NT2/D1 (cell line): ENCODE measurements at regions not wholly inside any gene's neighbourhood (a gene's known extent, or its start where the extent isn't known, plus 50 kb on each side); places are given as distances from the start of the nearest gene placed in this dataset.

Source experiments
- SUZ12 ChIP-seq: IDR thresholded peaks from 2 replicates; pipeline ENCODE4 v1.6.1; 2011; ENCODE audit not compliant: insufficient read length, insufficient read depth; ENCODE audit errors: extremely low read depth
- YY1 ChIP-seq: IDR thresholded peaks from 2 replicates; pipeline ENCODE4 v1.6.1; 2011; ENCODE audit not compliant: insufficient read length, insufficient read depth
- ZNF274 ChIP-seq: IDR thresholded peaks from 2 replicates; pipeline ENCODE4 v1.6.1; 2011; ENCODE audit warnings: mild to moderate bottlenecking, low read depth, low read length

DNA sequence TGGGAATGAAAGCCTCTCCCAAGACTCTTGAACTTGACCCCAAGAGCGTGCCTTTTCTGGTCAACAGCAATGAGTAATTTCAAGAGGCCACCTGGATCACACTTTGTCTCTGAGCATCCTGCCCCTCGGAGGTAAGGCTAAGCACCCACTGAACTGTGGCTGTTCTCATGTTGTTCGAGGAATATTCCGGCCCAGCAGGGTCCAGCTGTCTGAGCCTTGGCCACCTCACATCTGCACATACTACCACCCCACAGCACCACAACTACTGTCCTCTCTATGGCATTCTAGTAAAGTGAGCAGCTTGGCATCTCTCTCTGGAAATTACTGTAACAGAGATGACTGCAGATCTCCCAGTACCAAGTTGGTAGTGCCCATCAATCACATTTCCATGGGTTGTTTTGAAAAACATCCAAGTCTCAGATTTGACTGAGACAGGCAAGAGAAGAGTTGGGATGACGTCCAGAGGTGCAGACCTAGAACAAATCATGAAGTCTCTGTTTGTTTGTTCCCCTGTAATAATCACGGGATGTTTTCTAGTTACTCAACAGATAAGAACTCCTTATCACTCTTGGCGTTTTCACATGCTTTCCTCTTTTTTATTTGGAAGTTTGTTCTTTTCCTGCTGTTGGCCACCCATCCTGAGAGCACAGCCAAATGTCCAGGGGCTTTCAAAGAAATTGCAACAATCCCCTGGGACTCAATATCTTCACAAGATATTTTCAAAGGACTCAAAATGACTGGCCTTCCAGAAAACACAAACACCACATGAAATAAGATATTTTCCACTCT, 336.0 kb upstream of the TNP1 start:
- TF ChIP-seq YY1: no peak
- TF ChIP-seq ZNF274: no peak
- no peak for TF ChIP-seq SUZ12
